Adrenal gland (tissue), 9 donors: ENCODE measurements at regions not wholly inside any gene's neighbourhood (a gene's known extent, or its start where the extent isn't known, plus 50 kb on each side); places are given as distances from the start of the nearest gene placed in this dataset.

Source experiments
- DNase-seq, 7 donors: peaks; one replicate each; pipeline ENCODE4 v3.0.0-alpha.2; 2019 to 2020
- H3K27ac ChIP-seq, 5 donors: fragments of 200-600 bp; sonication (generic) in 4 of 5; 1 replicate in 3 of 5; 2 replicates in 2 of 5; pipeline versions ENCODE4 v1.5.1 to v1.8.0; 2016 to 2020; ENCODE audit warnings: mild to moderate bottlenecking in 1 of 5
- H3K27me3 ChIP-seq: fragments of 200-600 bp; 2 replicates; pipeline ENCODE4 v1.8.0; 2021
- H3K36me3 ChIP-seq, 2 donors: fragments of 200-600 bp; replicated peaks in 1 of 2; 1 replicate in 1 of 2; 2 replicates in 1 of 2; pipeline versions ENCODE4 v1.5.1 to v1.8.0; 2018 to 2022
- H3K4me1 ChIP-seq, 2 donors: fragments of 200-600 bp; replicated peaks in 1 of 2; 1 replicate in 1 of 2; 2 replicates in 1 of 2; pipeline versions ENCODE4 v1.5.1 to v1.8.0; 2018 to 2021
- H3K4me3 ChIP-seq, 4 donors: fragments of 200-600 bp; sonication (generic) in 3 of 4; one replicate each; pipeline ENCODE4 v1.5.1; 2016 to 2018
- H3K9me3 ChIP-seq, 3 donors: fragments of 200-600 bp; sonication (generic) in 1 of 3; replicated peaks in 1 of 3; 1 replicate in 2 of 3; 2 replicates in 1 of 3; pipeline versions ENCODE4 v1.5.1 to v1.8.0; 2016 to 2021
- POLR2A ChIP-seq, 2 donors: fragments of 450-650 bp; IDR thresholded peaks; one replicate each; pipeline ENCODE4 v1.6.1; 2017; ENCODE audit warnings: antibody characterized with exemption in 2 of 2, mild to moderate bottlenecking in 2 of 2, moderate library complexity in 1 of 2
- WGBS, 4 donors: extraction: QIAGEN DNeasy Blood & Tissue Kit in 2 of 4; methylation state at CpG; one replicate each; pipeline versions ENCODE4 v1.1.5 to v1.1.7; 2013 to 2017; 5-methylcytosine and 5-hydroxymethylcytosine counted together
- intact Hi-C, 2 donors: fragments of 100-400 bp; cut with DNase I; formaldehyde crosslinking; loops; one replicate each; pipeline versions ENCODE4 v1.14.1 to v1.15.0; 2022 to 2023
- TF ChIP-seq, protein P1 (sequence below), 6 experiments: fragments of 450-650 bp in 4 of 6; fragments of 200-600 bp in 2 of 6; sonication (generic) in 1 of 6; IDR thresholded peaks; 1 replicate in 5 of 6; 2 replicates in 1 of 6; pipeline versions ENCODE4 v1.5.1 to v1.8.0; 2016 to 2021; ENCODE audit warnings: antibody characterized with exemption in 6 of 6, mild to moderate bottlenecking in 2 of 6, moderate library complexity in 1 of 6
- donor health status: healthy with polysubstance abuse.
- donor health status: Bipolar disorder and iron deficiency.
- donor health status: DM: yes; HTN: yes; CAD: no.
- donor health status: DM: no; HTN: no; CAD: no.
- donor health status: DM: no; HTN: no; CAD: no.

DNA sequence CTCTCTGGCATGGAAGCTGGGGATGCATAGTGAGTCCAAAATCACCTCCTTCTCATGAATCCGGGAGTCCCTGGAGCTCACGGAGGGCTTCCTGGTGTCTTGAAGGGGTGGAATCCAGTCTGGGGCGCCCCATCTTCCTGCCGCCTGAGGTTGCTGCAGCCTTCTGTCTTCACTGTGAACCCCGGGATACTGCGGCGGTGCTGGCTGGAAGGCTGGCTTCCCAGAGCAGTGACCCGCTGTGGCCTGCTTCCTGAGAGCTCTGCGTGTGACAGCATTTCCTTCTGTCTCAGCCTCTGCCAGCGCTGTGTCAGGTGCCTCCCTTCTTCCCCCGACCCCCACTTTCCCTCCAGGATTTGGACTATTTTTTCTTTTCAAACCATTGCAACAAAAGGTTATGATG, 98.8 kb upstream of the STOX2 start:
- Histone ChIP-seq H3K9me3 (no peaks in the 10 kb centered on the region), H3K4me3 (no peak overlapping the region), H3K36me3 (no peaks in the 10 kb centered on the region), H3K27me3 (no peaks in the 10 kb centered on the region), H3K27ac (peak overlapping the region in 1 of 5 donors; percentile 34), H3K4me1 (no peaks in the 10 kb centered on the region)
- 72 to 77% (median 75%) methylated on average over 10 to 11 of the region's 11 CpGs for WGBS, 4 donors
- TF ChIP-seq, protein P1, sequence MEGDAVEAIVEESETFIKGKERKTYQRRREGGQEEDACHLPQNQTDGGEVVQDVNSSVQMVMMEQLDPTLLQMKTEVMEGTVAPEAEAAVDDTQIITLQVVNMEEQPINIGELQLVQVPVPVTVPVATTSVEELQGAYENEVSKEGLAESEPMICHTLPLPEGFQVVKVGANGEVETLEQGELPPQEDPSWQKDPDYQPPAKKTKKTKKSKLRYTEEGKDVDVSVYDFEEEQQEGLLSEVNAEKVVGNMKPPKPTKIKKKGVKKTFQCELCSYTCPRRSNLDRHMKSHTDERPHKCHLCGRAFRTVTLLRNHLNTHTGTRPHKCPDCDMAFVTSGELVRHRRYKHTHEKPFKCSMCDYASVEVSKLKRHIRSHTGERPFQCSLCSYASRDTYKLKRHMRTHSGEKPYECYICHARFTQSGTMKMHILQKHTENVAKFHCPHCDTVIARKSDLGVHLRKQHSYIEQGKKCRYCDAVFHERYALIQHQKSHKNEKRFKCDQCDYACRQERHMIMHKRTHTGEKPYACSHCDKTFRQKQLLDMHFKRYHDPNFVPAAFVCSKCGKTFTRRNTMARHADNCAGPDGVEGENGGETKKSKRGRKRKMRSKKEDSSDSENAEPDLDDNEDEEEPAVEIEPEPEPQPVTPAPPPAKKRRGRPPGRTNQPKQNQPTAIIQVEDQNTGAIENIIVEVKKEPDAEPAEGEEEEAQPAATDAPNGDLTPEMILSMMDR (IDR thresholded peaks at IDR 0.05) = no peak
- TF ChIP-seq POLR2A (IDR thresholded peaks at IDR 0.05) = no peak
- DNase-seq = peak in 3 of 7 donors; percentile 10 to 31 (median 16)
- intact Hi-C loops = no loop called here

DNA sequence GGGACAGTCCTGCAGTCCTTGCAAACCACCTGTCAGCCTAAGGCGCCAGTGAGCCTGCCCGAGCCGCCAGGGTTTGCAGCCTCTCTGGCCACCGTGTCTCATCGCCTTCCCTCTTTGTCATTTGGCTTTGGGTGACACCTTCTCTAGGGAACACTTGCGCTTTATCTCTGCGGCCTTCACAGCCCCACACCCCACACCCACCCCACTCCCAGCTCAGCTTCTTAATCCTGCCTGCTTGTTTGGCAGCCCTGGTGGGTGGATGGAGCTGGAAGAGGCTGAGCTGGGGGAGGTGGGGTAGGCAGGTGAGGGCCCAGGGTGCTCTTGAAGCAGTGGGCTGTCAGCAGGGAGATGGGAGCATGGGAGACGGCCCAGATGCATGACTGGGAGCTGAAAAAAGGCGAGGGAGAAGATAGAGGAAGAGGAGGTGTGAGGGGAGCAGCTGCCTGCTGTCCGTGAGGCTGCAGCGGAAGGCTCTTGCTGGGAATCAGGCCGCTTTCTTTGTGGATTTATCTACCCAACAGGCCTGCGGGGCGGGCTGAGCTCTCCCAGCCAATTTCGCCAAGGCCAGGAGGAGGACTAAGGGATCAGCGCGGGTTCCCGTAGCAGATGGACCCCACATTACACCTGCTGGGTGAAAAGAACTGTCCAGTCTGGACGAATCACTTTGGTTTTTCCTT, 97.5 kb upstream of the STOX2 start:
- TF ChIP-seq POLR2A (IDR thresholded peaks at IDR 0.05) = no peak
- TF ChIP-seq, protein P1 (IDR thresholded peaks at IDR 0.05) = no peak
- peak overlapping the region in 2 of 5 donors; percentile 8 to 40 for H3K27ac ChIP-seq
- intact Hi-C loops = no loop called here

DNA sequence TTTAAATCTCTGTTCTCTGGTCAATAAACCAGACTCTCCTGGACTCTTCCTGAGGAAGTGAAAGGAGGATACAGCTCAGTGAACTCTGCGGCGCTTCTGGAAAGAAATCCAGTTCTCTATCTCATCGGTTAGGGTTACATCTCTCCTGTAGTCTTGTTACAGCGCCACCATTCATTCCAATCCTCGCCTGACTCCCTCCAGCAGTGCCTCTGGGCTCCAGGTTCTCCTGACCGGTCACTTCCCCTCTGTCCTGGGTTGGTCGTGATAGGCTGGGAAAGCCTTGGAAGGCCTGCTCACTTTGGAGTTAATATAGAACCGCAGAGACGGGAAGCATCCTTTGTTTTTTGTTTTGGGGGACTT, 97.0 kb upstream of the STOX2 start:
- TF ChIP-seq POLR2A (IDR thresholded peaks at IDR 0.05) = no peak
- TF ChIP-seq, protein P1 (IDR thresholded peaks at IDR 0.05) = no peak
- Histone ChIP-seq H3K4me3 (no peak overlapping the region), H3K27ac (peak overlapping the region in 2 of 5 donors; percentile 8 to 40), H3K9me3 (no peaks in the 10 kb centered on the region), H3K36me3 (no peaks in the 10 kb centered on the region), H3K4me1 (no peaks in the 10 kb centered on the region), H3K27me3 (no peaks in the 10 kb centered on the region)
- DNase-seq = no peak
- WGBS, 4 donors = 71 to 77% (median 73%) methylated on average over 9 of the region's 9 CpGs
- intact Hi-C loops = no loop called here

More for the DNA sequence above, 97.5 kb upstream of the STOX2 start:
- Histone ChIP-seq H3K27me3 (no peaks in the 10 kb centered on the region), H3K4me1 (no peaks in the 10 kb centered on the region), H3K9me3 (no peaks in the 10 kb centered on the region), H3K4me3 (no peak overlapping the region), H3K36me3 (no peaks in the 10 kb centered on the region)
- WGBS, 4 donors = 71 to 82% (median 75%) methylated on average over 17 to 19 of the region's 19 CpGs
- no peak for DNase-seq

DNA sequence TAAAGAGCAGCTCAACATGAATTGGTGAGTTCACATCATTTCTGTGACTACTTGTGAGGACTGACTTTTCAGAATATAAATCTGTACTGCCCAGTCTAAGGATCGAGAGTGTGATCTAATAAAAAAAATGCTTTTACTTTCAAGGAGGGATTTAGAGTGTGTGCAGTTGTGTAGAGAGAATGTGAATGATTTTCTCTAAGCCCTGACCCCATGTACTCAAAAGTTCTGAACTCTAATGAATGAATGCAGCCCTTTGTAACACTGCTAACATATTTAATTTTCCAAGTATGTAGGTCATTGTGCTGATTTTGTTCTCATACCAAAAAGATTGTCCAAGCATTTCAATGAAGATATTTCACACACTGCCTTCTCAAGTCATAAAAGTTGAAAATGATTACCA, 92.5 kb upstream of the STOX2 start:
- Histone ChIP-seq H3K4me3 (no peak overlapping the region), H3K27me3 (no peaks in the 10 kb centered on the region), H3K4me1 (no peaks in the 10 kb centered on the region), H3K9me3 (no peaks in the 10 kb centered on the region), H3K36me3 (no peaks in the 10 kb centered on the region), H3K27ac (no peak overlapping the region)
- intact Hi-C loops = no loop called here
- TF ChIP-seq POLR2A (IDR thresholded peaks at IDR 0.05) = no peak
- TF ChIP-seq, protein P1 (IDR thresholded peaks at IDR 0.05) = no peak
- DNase-seq = no peak
- WGBS, 4 donors = 68 to 73% (median 71%) methylated on average over 1 of the region's 1 CpG
